Neural cell (in vitro differentiated cells): ENCODE measurements at regions not wholly inside any gene's neighbourhood (a gene's known extent, or its start where the extent isn't known, plus 50 kb on each side); places are given as distances from the start of the nearest gene placed in this dataset.

ENCODE experiments used
- H2AFZ ChIP-seq: fragments of 200-600, 300-800 bp; sonication (generic), shearing (Covaris generic); 2 replicates; pipeline ENCODE4 v1.6.0; 2014; ENCODE audit warnings: low read depth, mild to moderate bottlenecking, antibody characterized with exemption, low read length, moderate library complexity
- H3F3A ChIP-seq: fragments of 200-600 bp; shearing (Covaris generic); 2 replicates; pipeline ENCODE4 v1.6.1; 2016; ENCODE audit warnings: mild to moderate bottlenecking, moderate library complexity, mixed read lengths, antibody characterized with exemption, low read length; ENCODE audit not compliant: insufficient read depth, poor library complexity, severe bottlenecking
- H3K27ac ChIP-seq: fragments of 200-600, 300-800 bp; sonication (generic), shearing (Covaris generic); 2 replicates; pipeline ENCODE4 v1.5.1; 2014; ENCODE audit warnings: mild to moderate bottlenecking, low read length, moderate library complexity
- H3K27me3 ChIP-seq: fragments of 300-800, 200-600 bp; sonication (generic), shearing (Covaris generic); 2 replicates; pipeline ENCODE4 v1.6.0; 2014; ENCODE audit warnings: mild to moderate bottlenecking, low read depth, low read length, moderate library complexity; ENCODE audit not compliant: insufficient read depth
- H3K36me3 ChIP-seq: fragments of 300-800, 200-600 bp; sonication (generic), shearing (Covaris generic); 2 replicates; pipeline ENCODE4 v1.5.1; 2014; ENCODE audit warnings: mild to moderate bottlenecking, antibody characterized with exemption, low read length, moderate library complexity; ENCODE audit not compliant: insufficient read depth
- H3K4me2 ChIP-seq: fragments of 300-800, 200-600 bp; sonication (generic), shearing (Covaris generic); 2 replicates; pipeline ENCODE4 v1.6.0; 2014; ENCODE audit warnings: mild to moderate bottlenecking, low read length
- H3K4me3 ChIP-seq: fragments of 300-800, 200-600 bp; sonication (generic), shearing (Covaris generic); 2 replicates; pipeline ENCODE4 v1.5.1; 2014; ENCODE audit warnings: mild to moderate bottlenecking, low read length, moderate library complexity
- H3K79me2 ChIP-seq: fragments of 200-600 bp; shearing (Covaris generic); replicated peaks from 2 replicates; pipeline ENCODE4 v1.6.0; 2014; ENCODE audit warnings: mild to moderate bottlenecking, low read length, moderate library complexity; ENCODE audit not compliant: insufficient read depth
- H3K9ac ChIP-seq: fragments of 300-800, 200-600 bp; sonication (generic), shearing (Covaris generic); 2 replicates; pipeline ENCODE4 v1.6.1; 2016; ENCODE audit warnings: mild to moderate bottlenecking, low read length, mixed read lengths
- H3K9me2 ChIP-seq: fragments of 200-600 bp; shearing (Covaris generic); 2 replicates; pipeline ENCODE4 v1.6.1; 2016; ENCODE audit warnings: mild to moderate bottlenecking, low read length, mixed read lengths; ENCODE audit not compliant: insufficient read depth
- H3K9me3 ChIP-seq: fragments of 200-600, 300-800 bp; sonication (generic), shearing (Covaris generic); 2 replicates; pipeline ENCODE4 v1.6.1; 2016; ENCODE audit warnings: mild to moderate bottlenecking, mixed run types, low read length, moderate library complexity, mixed read lengths
- H4K20me1 ChIP-seq: fragments of 200-600 bp; shearing (Covaris generic); 2 replicates; pipeline ENCODE4 v1.6.1; 2016; ENCODE audit warnings: mild to moderate bottlenecking, mixed run types; ENCODE audit not compliant: insufficient read depth
- EP300 ChIP-seq: fragments of 450-650 bp; conservative IDR thresholded peaks from 2 replicates; pipeline ENCODE4 v1.6.1; 2014; ENCODE audit warnings: antibody characterized with exemption, mild to moderate bottlenecking, moderate library complexity; ENCODE audit not compliant: poor library complexity, severe bottlenecking
- EZH2 ChIP-seq: fragments of 200-600, 300-800 bp; shearing (Covaris generic), sonication (generic); IDR thresholded peaks from 2 replicates; pipeline ENCODE4 v1.6.1; 2014; ENCODE audit warnings: antibody characterized with exemption, low read length, borderline replicate concordance, mild to moderate bottlenecking; ENCODE audit not compliant: insufficient read depth, poor library complexity, severe bottlenecking
- MXI1 ChIP-seq: fragments of 450-650 bp; conservative IDR thresholded peaks from 2 replicates; pipeline ENCODE4 v1.6.1; 2014; ENCODE audit warnings: antibody characterized with exemption, mild to moderate bottlenecking; ENCODE audit not compliant: poor library complexity, severe bottlenecking
- POLR2AphosphoS5 ChIP-seq: IDR thresholded peaks from 2 replicates; pipeline ENCODE4 v1.6.1; 2012
- RAD21 ChIP-seq: fragments of 450-650 bp; conservative IDR thresholded peaks from 2 replicates; pipeline ENCODE4 v1.6.1; 2014; ENCODE audit warnings: antibody characterized with exemption, mild to moderate bottlenecking, moderate library complexity
- REST ChIP-seq: IDR thresholded peaks from 2 replicates; pipeline ENCODE4 v1.6.1; 2012; ENCODE audit warnings: borderline replicate concordance
- SMC3 ChIP-seq: fragments of 450-650 bp; conservative IDR thresholded peaks from 2 replicates; pipeline ENCODE4 v1.6.1; 2014; ENCODE audit warnings: antibody characterized with exemption, mild to moderate bottlenecking, moderate library complexity; ENCODE audit not compliant: poor library complexity
- TAF1 ChIP-seq: IDR thresholded peaks from 2 replicates; pipeline ENCODE4 v1.6.1; 2012; ENCODE audit warnings: low read depth
- TF ChIP-seq, protein P1 (sequence below): fragments of 450-650 bp; IDR thresholded peaks from 2 replicates; pipeline ENCODE4 v1.5.1; 2014; ENCODE audit warnings: antibody characterized with exemption, mild to moderate bottlenecking, moderate library complexity; ENCODE audit not compliant: poor library complexity, severe bottlenecking

DNA sequence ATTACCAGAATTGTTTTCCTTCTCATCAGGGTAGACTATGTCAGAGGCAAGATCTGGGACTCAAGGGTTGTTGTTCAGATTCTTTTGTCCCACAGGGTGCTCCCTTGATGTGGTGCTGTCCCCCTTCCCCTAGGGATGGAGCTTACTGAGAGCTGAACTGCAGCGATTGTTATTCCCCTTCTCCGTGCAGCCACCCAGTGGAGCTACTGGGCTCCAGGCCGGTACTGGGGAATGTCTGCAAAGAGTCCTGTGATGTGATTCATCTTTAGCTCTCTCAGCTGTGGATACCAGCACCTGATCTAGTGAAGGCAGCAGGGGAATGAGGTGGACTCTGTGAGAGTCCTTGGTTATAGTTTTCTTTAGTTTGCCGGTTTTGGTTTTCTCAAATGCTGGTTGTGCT is 247.4 kb upstream of the HAND2 start (continued):
- TF ChIP-seq EZH2 (no peak), TAF1 (no peak), POLR2AphosphoS5 (no peak)

GRCh38 chr4:173769568-173769967 is 239.5 kb upstream of the HAND2 start:
- H3K27me3 ChIP-seq: no peaks in the 10 kb centered on the region
- H3K79me2 ChIP-seq: no peaks in the 10 kb centered on the region
- no peak overlapping the region for H2AFZ ChIP-seq
- no peaks in the 10 kb centered on the region for H4K20me1 ChIP-seq
- no peak for TF ChIP-seq TAF1
- TF ChIP-seq MXI1: no peak
- no peak for TF ChIP-seq RAD21
- TF ChIP-seq, protein P1, sequence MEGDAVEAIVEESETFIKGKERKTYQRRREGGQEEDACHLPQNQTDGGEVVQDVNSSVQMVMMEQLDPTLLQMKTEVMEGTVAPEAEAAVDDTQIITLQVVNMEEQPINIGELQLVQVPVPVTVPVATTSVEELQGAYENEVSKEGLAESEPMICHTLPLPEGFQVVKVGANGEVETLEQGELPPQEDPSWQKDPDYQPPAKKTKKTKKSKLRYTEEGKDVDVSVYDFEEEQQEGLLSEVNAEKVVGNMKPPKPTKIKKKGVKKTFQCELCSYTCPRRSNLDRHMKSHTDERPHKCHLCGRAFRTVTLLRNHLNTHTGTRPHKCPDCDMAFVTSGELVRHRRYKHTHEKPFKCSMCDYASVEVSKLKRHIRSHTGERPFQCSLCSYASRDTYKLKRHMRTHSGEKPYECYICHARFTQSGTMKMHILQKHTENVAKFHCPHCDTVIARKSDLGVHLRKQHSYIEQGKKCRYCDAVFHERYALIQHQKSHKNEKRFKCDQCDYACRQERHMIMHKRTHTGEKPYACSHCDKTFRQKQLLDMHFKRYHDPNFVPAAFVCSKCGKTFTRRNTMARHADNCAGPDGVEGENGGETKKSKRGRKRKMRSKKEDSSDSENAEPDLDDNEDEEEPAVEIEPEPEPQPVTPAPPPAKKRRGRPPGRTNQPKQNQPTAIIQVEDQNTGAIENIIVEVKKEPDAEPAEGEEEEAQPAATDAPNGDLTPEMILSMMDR: no peak
- TF ChIP-seq POLR2AphosphoS5: no peak
- TF ChIP-seq SMC3: no peak
- no peak for TF ChIP-seq EZH2
- TF ChIP-seq EP300: no peak
- no peak for TF ChIP-seq REST
- H3K9me3 ChIP-seq: no peaks in the 10 kb centered on the region
- no peaks in the 10 kb centered on the region for H3F3A ChIP-seq
- H3K4me3 ChIP-seq: no peak overlapping the region
- H3K9ac ChIP-seq: no peak overlapping the region
- no peaks in the 10 kb centered on the region for H3K9me2 ChIP-seq
- no peak overlapping the region for H3K4me2 ChIP-seq
- H3K27ac ChIP-seq: no peak overlapping the region
- H3K36me3 ChIP-seq: no peaks in the 10 kb centered on the region

GRCh38 chr4:173767650-173768049 is 237.6 kb upstream of the HAND2 start:
- H3K9me3 ChIP-seq: no peaks in the 10 kb centered on the region
- H3K9me2 ChIP-seq: no peaks in the 10 kb centered on the region
- no peak for TF ChIP-seq MXI1
- TF ChIP-seq POLR2AphosphoS5: no peak
- no peak for TF ChIP-seq TAF1
- no peak for TF ChIP-seq EP300
- TF ChIP-seq EZH2: no peak
- no peak for TF ChIP-seq REST
- TF ChIP-seq SMC3: no peak
- TF ChIP-seq RAD21: no peak
- TF ChIP-seq, protein P1: no peak
- H2AFZ ChIP-seq: no peak overlapping the region
- H3K4me2 ChIP-seq: no peak overlapping the region
- no peak overlapping the region for H3K4me3 ChIP-seq
- no peak overlapping the region for H3K27ac ChIP-seq
- H3K27me3 ChIP-seq: no peaks in the 10 kb centered on the region
- no peak overlapping the region for H3K9ac ChIP-seq
- no peaks in the 10 kb centered on the region for H3K79me2 ChIP-seq
- no peaks in the 10 kb centered on the region for H4K20me1 ChIP-seq
- no peaks in the 10 kb centered on the region for H3K36me3 ChIP-seq
- no peaks in the 10 kb centered on the region for H3F3A ChIP-seq
